GM21526 (cell line): ENCODE measurements at regions not wholly inside any gene's neighbourhood (a gene's known extent, or its start where the extent isn't known, plus 50 kb on each side); places are given as distances from the start of the nearest gene placed in this dataset.

Experiments
- ATAC-seq: cut with Tn5 transposase; IDR thresholded peaks from one replicate; pipeline ENCODE4 v1.9.1; 2021; ENCODE audit warnings: moderate library complexity; ENCODE audit not compliant: unreplicated experiment, low FRiP score

DNA sequence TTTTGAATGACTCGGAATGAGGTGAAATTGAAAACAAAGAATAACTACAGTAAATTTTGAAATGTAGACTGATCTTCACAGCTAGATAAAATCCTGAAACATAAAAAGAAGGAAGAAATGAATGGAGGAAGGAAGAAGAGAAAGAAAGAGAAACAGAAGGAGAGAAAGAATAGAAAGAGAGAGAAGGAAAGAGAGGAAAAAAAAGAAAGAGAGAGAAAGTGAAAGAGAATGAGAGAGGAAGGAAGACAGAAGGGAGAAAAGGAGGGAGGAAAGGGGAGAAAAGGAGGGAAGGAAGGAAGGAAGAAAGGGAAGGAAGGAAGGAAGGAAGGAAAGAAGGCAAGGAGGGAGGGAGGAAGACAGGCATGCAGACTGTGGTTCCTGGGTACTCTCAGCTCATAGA is 982.6 kb downstream of the BCL11A start:
- ATAC-seq = no peak

DNA sequence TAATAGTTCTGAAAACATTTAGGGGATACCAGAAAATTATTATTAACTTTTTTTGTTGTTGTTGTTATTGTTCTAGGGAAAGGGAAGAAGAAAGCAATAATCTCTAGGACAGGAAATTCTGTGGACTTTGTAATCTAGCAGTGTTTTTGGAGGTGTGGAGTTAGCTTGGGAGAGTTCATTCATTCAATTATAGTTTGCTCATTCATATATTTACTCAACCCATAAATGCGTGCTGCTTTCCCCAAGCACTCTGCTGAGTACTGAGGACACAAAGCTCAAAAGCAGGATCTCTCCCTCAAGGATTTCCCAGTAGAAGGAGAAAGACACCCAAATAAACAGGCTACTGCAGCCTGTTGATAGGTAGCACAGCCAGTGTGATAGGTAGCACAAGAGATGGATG is 984.3 kb downstream of the BCL11A start:
- ATAC-seq = no peak

GRCh38 chr2:59568461-59568860 is 985.0 kb downstream of the BCL11A start:
- no peak for ATAC-seq

GRCh38 chr2:59567151-59567550 is 986.3 kb downstream of the BCL11A start:
- ATAC-seq = no peak

DNA sequence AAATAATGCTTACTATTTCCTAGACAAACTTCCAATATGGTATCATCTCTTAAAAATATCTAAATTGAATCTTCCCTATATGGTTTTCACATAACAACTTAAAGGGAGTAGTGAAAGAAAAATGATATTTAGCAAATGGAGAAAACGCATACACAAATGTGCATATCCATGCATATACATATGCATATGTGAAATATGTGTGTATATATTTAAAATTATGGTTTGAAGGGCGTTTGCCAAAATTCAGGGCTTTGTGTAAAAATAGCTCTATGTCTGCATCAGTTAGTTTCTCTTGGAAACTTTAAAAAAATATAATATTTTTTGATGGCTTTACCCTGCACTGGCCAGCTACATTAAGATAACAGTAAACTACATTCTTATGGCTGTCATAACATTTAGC is 986.7 kb downstream of the BCL11A start:
- ATAC-seq = no peak

GRCh38 chr2:59561281-59561680 is 992.2 kb downstream of the BCL11A start:
- ATAC-seq = no peak

GRCh38 chr2:59560769-59561168 is 992.7 kb downstream of the BCL11A start:
- ATAC-seq = no peak

DNA sequence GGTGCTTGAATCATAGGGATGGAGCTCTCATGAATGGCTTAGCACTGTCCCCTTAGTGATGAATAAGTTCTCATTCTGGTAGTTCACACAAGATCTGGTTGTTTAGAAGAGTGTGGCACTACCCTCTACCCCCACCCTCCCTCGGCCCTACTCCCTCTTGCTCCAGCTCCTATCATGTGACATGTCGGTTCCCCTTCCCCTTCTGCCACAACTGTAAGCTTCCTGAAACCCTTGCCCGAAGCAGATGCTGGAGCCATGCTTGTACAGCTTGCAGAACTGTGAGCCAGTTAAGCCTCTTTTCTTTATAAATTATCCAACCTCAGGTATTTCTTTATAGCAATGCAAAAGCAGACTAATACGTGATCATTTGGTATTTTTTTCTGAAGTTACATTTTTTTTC is 1012.6 kb downstream of the BCL11A start:
- ATAC-seq = no peak

GRCh38 chr2:59538398-59538911 is 1015.0 kb downstream of the BCL11A start:
- no peak for ATAC-seq

DNA sequence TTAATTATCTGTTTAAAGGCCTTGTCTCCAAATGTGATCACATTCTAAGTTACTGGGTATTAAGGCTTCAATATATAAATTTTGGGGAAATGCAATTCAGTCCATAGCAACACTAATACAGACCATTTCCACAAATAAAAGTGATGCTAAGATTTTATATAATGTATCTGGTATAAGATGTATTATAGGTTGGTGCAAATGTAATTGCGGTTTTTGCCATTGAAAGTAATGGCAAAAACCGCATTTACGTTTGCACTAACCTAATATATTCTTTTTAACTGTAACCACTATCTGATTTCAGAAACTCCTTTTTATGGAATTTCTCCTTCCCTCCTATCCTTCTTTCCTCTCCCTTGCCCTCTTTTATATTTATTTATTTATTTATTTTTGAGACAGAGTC is 1020.6 kb downstream of the BCL11A start:
- ATAC-seq = no peak

GRCh38 chr2:59530258-59530657 is 1023.2 kb downstream of the BCL11A start:
- no peak for ATAC-seq

DNA sequence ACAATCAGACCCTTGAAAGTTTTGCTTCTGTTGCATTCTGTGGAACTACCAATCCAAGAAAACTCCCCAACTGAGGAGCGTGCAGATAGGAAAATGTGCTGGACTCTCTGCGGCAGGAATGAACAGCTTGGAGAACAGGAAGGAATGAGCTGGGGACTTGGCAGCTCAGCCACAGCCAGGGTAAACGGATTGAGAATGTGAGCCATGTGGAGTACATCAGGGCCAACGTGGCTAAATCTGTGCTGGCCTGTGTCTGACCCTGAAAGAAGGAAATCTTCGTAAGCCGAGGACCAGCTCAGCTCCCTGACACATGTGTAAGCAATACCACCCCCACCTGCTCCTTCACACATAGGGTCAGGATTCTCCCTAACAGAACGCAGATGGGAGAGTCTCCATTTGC is 1023.7 kb downstream of the BCL11A start:
- no peak for ATAC-seq

- ATAC-seq = no peak
Measured at GRCh38 chr2:59528525-59528924, 1024.9 kb downstream of the BCL11A start.

DNA sequence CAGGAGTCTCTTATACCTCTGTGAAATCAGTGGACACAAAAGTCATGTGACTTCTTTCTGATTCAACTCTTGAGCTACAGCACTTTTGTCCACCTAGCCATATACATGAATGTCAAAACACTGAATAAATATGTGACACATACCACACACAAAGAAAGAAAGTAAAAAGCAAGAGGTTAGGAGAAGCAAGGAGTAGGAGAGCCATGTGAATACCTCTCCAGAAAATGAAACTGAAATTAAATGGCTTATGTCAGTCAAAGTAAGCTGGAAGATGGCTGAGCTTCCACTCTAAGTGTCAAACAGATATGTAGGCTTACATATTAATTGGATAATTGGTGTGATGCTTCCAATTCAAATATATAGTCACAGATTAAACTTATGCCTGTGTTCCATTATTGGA is 1050.5 kb downstream of the BCL11A start:
- no peak for ATAC-seq

GRCh38 chr2:59490994-59491393 is 1062.5 kb downstream of the BCL11A start:
- ATAC-seq = no peak

GRCh38 chr2:59490192-59490591 is 1063.3 kb downstream of the BCL11A start:
- ATAC-seq = no peak

GRCh38 chr2:59484673-59485072 is 1068.8 kb downstream of the BCL11A start:
- no peak for ATAC-seq

DNA sequence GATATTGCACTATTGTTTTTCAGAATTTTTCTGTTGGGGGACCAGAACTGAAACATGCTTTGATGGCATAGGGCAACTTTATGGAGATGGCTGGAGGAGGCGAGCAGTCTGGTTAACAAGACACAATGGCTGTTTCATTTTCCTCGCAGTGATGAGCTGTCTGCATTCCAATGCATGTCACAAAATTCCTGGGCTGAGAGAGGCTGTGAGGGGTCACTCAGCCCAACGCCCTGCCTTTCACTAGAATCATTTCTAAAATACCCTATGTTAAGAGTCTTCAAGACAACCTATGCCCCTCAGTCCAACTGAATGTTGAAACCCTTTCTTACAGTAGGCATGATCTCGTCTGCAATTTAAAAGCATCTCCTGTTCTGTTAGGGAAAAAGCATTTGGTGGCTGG is 1090.0 kb downstream of the BCL11A start:
- ATAC-seq = no peak

GRCh38 chr2:59462422-59463197 is 1090.8 kb downstream of the BCL11A start:
- ATAC-seq = no peak

DNA sequence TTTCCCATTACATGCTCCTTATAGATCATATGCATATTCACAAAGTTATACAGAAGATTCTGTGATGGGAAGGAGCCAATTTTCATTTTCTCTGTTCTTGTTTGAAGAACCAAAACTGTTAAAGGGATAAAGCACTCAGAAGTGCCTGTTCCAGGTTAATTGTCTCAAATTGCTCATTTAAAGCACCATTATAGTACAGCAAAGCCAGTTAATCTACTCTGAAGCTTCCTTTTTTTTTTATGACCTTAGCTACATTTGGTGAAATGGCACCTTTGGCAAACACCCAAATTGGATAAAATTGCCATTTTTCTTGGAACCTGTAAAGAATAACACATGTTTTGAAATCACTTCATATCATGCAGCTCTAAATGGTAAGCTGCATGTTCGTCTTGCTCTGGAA is 1092.3 kb downstream of the BCL11A start:
- no peak for ATAC-seq

DNA sequence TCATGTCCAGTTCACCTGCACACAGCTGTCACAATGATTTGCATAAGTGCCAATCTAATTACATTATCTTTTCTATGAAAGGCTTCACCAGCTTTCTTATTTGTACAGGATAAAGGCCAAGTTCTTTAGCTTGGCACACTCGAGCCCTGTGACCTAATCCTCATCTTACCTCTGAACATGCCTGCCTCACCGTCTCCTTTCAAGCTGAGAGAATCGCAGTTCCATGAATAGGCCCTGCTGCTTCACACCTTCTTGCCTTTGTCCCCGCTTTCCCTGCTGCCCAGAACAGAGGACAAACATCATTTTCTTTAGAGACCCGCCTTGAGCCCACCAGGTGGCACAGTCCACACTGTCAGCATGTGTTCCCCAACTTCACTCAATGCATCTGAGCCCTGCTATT is 1094.7 kb downstream of the BCL11A start:
- no peak for ATAC-seq

- no peak for ATAC-seq
Measured at GRCh38 chr2:59456285-59456684, 1097.2 kb downstream of the BCL11A start.

DNA sequence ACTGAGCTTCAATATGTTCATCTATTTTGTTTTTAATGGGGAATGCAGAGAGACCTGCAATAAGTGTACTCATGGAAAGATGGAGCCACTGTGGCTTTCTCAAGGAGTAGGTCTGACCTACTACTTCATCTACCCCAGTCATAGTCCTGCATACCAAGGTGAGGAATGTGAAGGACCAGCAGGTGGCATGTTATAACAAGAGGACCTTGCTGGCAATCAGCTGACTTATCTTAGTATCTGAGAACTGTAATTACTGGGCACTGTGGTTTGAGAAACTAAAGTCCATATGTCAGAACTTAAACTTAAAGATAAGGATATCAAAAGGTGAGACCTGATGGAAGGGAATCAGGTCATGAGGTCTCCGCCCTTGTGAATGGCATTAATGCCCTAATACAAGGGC is 1104.2 kb downstream of the BCL11A start:
- ATAC-seq = no peak
